Left hindlimb (tissue), 1 donor: ENCODE measurements at regions not wholly inside any gene's neighbourhood (a gene's known extent, or its start where the extent isn't known, plus 50 kb on each side); places are given as distances from the start of the nearest gene placed in this dataset.
"Not testable (repeated sequence)": the region's sequence is repeated elsewhere in the genome, so short reads cannot be mapped to it uniquely, and the experiment has no call there.

Experiments
- DNase-seq: peaks from one replicate; pipeline ENCODE4 v3.0.0-alpha.2; 2018

- DNase-seq: no peak
Measured at GRCh38 chr6:17012421-17013225, 89.2 kb upstream of the STMND1 start.

- no peak for DNase-seq
Measured at GRCh38 chr6:17011985-17012384, 89.9 kb upstream of the STMND1 start.

GRCh38 chr6:17007749-17008148 lies 94.1 kb upstream of the STMND1 start:
- DNase-seq: no peak

GRCh38 chr6:17006543-17006942 lies 95.3 kb upstream of the STMND1 start:
- DNase-seq: no peak

GRCh38 chr6:17004269-17004668 lies 97.6 kb upstream of the STMND1 start:
- no peak for DNase-seq

- DNase-seq: no peak
Measured at GRCh38 chr6:17002123-17002522, 99.7 kb upstream of the STMND1 start.

- DNase-seq: no peak
Measured at GRCh38 chr6:17001188-17001587, 100.7 kb upstream of the STMND1 start.

- no peak for DNase-seq
Measured at GRCh38 chr6:16999491-17000436, 102.1 kb upstream of the STMND1 start.

GRCh38 chr6:16998461-16998860 lies 103.4 kb upstream of the STMND1 start:
- DNase-seq: no peak

- no peak for DNase-seq
Measured at GRCh38 chr6:16995511-16996250, 106.2 kb upstream of the STMND1 start.

GRCh38 chr6:16993396-16993795 lies 108.5 kb upstream of the STMND1 start:
- no peak for DNase-seq

GRCh38 chr6:16991981-16992629 lies 109.7 kb upstream of the STMND1 start:
- DNase-seq: no peak

- DNase-seq: not testable (repeated sequence)
Measured at GRCh38 chr6:16989976-16990375, 111.9 kb upstream of the STMND1 start.

- no peak for DNase-seq
Measured at GRCh38 chr6:16989382-16989781, 112.5 kb upstream of the STMND1 start.

- DNase-seq: no peak
Measured at GRCh38 chr6:16987996-16988395, 113.9 kb upstream of the STMND1 start.

GRCh38 chr6:16985513-16986284 lies 116.2 kb upstream of the STMND1 start:
- no peak for DNase-seq

- DNase-seq: peak; percentile 71
Measured at GRCh38 chr6:16982807-16983206, 119.0 kb upstream of the STMND1 start.

GRCh38 chr6:16979677-16980370 lies 122.0 kb upstream of the STMND1 start:
- DNase-seq: no peak

GRCh38 chr6:16978686-16979085 lies 123.2 kb upstream of the STMND1 start:
- no peak for DNase-seq

GRCh38 chr6:16976385-16977183 lies 125.3 kb upstream of the STMND1 start:
- no peak for DNase-seq
